HG02981 (cell line): ENCODE measurements at regions not wholly inside any gene's neighbourhood (a gene's known extent, or its start where the extent isn't known, plus 50 kb on each side); places are given as distances from the start of the nearest gene placed in this dataset.
"Not testable (repeated sequence)": the region's sequence is repeated elsewhere in the genome, so short reads cannot be mapped to it uniquely, and the experiment has no call there.

ENCODE experiments used
- ATAC-seq: cut with Tn5 transposase; IDR thresholded peaks from one replicate; pipeline ENCODE4 v1.9.1; 2021; ENCODE audit warnings: mild to moderate bottlenecking, moderate library complexity; ENCODE audit not compliant: unreplicated experiment

DNA sequence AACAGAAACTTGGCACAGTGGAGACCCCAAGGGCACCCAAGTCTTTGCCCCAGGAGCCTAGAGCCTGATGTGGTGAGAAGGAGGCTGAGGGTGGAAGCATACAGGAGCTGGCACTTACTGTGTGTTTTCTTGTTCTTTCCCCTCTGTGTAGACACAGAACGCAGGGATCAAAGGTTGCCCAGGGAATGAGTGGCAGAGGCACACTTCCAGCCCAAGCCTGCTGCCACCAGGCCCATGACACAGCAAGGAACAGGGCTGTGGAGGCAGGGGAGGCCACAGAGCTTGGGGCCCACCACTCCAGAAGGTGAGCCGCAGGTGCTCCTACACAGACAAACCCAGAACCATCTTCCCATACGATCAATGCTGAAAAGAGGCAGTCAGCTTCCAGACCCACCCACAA is 73.9 kb upstream of the S1PR3 start:
- ATAC-seq, result no peak

DNA sequence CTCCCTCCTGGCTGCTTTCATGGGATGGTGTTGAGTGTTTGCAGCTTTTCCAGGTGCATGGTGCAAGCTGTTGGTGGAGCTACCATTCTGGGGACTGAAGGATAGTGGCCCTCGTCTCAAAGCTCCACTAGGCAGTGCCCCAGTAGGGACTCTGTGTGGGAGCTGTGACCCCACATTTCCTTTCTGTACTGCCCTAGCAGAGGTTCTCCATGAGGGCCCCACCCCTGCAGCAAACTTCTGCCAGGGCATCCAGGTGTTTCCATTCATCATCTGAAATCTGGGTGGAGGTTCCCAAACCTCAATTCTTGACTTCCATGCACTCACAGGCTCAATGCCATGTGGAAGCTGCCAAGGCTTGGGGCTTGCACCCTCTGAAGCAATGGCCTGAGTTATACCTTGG is 72.7 kb upstream of the S1PR3 start:
- not testable (repeated sequence) for ATAC-seq

DNA sequence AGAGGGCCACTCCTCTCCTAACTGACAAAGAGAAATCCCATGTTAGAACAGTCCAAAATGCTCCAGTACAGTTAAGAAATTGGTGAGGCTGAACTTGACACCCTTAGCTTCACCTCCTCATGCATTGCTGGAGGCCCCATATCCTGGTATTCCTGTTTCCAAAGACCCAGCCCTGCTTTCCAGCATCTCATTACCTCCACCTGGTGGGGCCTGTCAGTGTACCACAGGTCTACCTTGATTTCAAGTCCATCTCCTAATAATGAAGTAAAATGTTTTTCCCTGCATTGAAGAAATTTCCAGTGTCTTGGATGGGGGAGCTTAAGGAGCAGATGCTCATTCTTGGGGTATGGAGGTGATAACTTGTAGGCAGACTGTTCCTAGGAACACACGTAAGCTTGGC is 70.6 kb upstream of the S1PR3 start:
- ATAC-seq, result no peak

DNA sequence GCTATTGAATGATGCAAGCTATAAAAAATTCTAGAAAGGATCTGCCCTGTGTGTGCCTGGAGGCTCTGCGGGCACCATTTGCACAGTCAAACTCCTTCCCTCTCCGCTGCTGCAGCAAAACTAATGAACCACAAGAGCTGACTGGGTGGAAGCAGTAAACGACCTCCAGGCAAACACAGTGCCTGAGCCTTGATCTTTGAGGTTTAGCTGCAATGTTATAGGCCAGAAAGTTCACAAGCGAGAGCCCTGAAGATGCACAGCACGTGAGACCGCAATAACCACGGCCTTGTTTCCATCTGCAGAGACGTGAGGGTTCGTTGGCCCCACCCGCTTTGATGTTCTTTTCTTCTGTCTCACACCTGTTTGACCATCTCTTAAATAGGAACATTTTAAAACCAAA is 69.2 kb upstream of the S1PR3 start:
- ATAC-seq, result no peak

DNA sequence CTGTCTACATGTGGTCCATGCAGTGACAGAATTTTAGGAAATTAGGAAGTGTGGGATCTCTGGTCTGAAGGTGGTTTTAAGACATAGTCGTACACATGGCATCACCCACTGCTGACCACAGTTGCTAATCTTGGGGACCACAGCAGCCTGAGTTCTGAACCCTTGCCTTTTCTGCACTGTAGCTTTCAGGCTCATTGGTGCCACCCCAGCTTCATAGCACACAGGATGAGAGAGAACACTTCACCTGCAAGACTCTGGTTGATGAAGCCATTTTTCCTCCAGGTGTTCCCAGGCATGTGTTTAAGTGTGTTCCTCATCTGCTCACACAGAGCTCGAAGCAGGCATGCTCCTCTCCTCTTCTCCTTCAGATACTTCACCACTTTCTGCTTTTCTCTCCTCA is 68.2 kb upstream of the S1PR3 start:
- no peak for ATAC-seq

DNA sequence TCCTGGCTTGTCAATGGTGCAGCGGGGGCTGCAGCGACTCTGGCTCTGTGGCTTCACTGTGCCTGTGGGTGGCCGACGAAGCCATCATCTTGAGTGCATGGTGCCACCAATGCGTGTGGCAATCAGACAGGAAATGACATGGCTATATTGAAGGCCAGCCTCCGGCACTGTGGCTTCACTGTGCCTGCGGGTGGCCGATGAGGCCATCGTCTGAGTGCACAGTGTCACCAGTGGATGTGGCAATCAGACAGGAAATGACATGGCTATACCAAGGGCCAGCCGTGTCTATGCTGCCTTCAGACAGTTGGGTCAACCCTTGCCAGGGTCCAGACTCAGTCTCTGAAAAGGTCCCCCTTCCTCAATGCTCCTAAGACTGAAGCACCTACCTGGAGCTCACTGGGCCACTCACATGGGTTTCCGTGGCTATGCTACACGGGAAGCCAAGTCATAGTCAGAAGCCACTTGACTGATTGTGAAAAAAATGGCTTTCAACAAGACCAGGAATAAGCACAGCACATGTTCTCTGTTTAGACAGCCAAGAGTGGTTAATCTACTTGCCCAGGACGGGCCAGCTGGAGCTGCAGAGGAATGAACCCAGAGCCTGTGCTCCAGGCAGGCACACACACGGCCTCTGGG is 67.5 kb upstream of the S1PR3 start:
- ATAC-seq, result no peak

DNA sequence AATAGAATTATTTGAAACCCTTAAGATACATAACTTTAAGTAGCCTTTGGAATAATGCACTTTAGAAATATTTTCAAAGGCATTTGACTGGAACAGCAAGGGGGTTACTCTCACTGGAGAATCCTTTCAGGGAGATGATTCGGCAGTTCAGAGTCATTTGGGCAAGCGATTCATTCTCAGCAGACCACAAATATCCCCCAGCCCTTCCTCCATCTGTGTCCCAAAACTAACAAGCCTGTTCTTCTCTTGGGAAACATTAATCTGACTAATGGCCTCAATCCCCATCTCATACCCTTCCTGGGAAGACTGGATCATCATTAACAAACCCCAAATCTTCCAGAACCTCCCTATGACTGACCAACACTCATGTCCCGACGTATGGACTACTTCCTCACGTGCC is 65.8 kb upstream of the S1PR3 start:
- ATAC-seq, result no peak

DNA sequence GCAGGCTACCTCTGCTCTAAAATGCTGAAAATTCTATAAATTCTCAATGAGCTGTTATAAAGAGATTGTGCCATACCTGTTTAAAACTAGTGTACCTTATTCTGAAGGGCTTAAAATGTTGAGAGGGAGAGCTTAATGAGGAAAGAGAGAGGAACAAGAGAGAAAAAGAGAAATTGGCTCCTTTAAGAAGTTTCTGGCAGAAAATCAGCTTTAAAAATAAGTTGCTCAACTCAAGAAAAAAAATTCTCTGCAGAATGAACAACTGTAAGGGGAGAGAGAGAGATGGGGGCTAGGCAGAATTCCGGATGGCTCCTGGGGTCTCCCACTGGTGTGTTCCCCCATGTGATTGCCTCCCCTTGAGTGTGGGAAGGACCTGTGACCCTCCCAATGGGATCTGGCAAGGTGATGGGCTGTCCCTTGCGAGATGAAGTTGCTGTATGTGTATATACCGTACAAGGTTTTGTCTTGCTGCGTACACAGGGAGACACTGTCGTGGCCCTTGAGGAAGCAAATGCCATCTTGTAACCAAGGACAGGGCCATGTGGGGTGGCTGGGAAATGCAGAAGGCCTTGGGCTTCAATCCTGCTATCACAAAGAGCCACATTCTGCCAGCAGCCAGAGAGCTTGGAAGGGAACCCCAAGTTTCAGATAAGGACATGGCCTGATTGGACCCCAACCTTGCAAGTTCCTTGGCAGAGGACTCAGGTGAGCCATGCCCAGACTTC is 64.3 kb upstream of the S1PR3 start:
- no peak for ATAC-seq

DNA sequence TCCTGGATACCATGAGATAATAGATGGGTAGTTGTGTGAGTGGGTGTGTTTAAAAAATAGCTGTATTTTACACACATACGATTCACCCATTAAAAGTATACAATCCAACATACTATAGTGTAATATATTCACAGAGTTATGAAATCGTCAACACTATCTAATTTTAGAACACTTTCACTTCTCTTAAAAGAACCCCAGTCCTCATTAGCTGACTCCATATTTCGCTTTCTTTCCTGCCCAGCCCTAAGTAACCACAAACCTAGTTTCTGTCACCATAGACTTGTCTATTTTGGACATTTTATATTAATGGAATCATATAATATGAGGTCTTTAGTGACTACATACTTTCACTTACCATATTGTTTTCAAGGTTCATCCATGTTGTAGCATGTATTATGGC is 63.8 kb upstream of the S1PR3 start:
- ATAC-seq, result peak; percentile 57

DNA sequence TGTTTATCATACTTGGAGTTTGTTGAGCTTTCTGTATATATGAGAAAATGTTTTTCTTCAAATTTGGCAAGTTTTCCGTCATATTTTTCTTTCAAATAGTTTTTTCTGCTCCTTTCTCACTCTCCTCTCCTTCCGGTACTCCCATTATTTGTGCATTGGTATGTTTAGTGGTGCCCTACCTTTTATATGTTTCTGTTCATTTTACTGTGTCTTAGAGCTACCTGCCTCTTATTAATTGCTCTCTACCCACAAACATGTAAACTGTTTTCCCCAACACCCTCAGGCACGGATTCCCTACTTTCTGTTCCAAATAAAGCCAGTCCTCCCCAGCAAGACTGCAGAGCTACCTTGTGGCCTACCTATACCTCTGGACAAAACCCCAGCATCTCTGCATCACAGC is 60.6 kb upstream of the S1PR3 start:
- no peak for ATAC-seq

DNA sequence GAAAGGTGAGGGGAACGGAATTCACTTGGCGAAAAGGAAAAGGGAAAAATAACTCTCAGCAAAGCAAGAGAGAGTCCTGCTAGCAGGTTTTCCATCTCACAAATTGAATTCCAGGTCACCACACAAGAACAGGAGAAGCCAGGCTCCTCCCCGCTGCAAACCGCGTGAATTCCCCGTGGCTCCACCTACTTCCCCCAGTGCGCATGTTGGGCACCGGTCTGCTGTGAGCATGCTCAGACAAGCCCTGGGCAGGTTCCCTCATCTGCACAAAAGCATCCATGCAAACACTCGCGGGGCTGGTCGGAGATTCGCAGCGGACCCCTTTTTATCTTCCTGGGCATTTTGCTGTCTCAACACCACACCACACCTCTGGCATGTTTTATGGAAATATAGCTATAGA is 58.5 kb upstream of the S1PR3 start:
- no peak for ATAC-seq

DNA sequence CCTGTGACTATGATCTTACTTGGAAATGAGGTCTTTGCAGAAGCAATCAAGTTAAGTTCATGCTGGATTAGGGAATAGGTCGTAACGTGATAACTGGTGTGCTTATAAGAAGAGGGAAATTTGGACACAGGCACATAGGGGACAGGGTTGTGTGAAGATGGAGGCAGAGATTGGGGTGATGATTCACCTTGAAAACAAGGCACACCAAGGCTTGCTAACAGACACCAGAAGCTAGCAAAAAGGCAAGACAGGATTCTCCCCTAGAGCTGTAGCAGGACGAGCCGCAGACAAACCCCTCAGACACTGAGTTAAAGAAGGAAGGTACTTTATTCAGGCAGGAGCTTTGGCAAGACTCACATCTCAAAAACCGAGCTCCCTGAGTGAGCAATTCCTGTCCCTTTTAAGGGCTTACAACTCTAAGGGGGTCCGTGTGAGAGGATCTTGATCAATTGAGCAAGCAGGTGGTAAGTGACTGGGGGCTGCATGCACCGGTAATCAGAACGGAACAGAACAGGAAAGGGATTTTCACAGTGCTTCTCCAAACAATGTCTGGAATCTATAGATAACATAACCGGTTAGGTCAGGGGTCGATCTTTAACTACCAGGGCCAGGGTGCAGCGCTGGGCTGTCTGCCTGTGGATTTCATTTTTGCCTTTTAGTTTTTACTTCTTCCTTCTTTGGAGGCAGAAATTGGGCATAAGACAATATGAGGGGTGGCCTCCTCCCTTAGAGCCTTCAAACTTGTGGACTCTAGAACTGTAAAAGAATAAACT is 57.5 kb upstream of the S1PR3 start:
- no peak for ATAC-seq

DNA sequence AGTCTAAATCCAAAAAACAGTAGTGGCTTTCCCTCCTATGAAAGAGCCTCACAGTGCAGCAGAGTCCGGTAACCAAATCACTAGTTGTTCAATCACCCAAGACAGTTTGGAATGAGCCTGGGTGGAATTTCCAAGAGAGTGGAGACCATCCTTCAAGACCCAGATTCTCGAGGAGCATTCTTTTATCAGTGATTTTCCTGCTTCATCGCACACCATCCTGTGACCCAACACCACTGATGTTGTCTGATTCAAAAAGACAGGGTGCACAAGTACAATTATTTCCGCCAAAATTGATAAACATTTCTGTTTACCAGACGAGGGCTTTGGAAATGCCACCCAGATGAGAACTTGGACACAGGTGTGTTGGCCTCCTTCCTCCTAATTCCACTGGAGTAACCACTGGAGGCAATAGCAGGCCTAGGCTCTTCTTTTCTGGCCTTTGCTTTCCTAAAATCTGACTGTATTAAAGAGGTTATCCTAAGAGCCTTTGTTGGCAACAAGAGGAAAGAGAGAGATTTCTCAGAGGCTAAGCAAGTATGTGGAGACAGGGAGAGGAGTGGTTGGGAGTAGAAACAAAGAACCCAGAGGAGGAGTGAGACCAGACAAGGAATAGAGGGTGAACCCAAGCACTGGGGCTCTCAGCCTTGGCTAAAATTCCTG is 56.3 kb upstream of the S1PR3 start:
- ATAC-seq, result no peak

DNA sequence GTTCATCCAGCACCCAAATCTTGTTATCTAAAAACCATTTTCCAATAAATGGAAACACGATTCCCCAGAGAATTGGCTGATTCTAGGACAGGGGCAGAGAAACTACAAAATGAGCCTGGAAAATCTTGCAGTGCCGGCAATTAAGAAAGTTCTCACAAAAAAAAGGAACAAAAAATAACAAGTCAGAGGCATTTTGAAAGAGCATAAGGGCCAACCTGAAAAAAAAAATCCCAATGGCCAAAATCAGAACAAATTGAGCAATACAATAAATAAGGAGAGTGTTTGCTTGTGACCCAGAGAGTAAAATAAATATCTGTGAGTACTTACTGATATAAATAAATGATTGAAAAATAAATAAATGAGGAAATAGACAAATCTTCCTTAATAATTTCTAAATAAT is 55.1 kb upstream of the S1PR3 start:
- no peak for ATAC-seq

DNA sequence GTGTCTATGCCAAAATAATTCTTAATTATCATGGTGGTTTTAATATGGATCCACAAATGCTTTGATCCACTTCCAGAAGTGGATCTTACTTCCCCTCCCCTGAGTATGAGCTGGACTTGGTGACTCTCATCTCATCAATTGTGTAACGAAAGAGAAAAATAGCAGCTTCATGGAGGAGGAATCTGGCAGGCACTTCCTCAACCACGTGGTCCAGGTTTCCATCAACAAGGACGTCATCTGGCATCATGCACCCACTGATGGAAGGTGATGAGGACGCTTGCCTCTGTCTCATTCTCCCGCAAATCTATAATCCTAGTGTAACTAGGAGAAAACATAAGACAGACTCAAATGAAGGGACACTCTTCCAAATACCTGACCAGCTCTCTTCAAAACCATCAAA is 54.6 kb upstream of the S1PR3 start:
- no peak for ATAC-seq

DNA sequence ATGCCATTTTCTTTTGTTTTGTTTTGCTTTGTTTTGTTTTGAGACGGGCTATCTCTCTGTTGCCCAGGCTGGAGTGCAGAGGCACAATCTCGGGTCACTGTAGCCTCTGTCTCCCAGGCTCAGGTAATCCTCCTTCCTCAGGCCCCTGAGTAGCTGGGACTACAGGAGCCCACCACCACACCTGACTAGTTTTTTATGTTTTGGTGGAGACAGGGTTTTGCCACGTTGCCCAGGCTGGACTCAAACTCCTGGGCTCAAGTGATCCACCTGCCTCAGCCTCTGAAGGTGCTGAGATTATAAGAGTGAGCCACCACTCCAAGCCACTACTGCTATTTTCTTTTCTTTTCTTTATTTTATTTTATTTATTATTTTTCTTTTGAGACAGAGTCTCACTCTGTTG is 54.0 kb upstream of the S1PR3 start:
- no peak for ATAC-seq

DNA sequence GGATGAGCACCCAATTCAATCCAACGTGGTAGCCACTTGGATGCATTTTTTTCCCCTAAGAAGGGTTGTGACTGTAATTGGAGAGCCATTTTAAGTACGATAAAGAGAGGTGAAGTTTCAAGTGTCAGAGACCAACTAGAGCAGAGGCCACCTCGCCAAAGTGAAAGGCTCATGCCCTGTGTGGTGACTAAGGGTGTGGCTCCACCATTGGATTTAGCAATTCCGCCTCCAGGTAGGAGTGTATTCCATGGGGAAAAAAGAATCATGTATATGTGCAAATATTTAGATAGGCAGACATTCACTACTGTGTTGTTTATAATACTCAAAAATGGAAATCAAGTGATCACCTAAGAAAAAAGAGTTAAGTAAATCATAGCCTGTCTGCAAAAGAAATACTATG is 53.1 kb upstream of the S1PR3 start:
- no peak for ATAC-seq
